MM.1S (cell line): ENCODE measurements at regions not wholly inside any gene's neighbourhood (a gene's known extent, or its start where the extent isn't known, plus 50 kb on each side); places are given as distances from the start of the nearest gene placed in this dataset.

ENCODE experiments used
- CTCF ChIP-seq: fragments of 300-600 bp; sonication (generic); IDR thresholded peaks from 2 replicates; pipeline ENCODE4 v1.5.1; 2016; ENCODE audit warnings: antibody characterized with exemption, low read length, mixed read lengths
- EZH2 ChIP-seq: fragments of 300-600 bp; sonication (generic); optimal IDR thresholded peaks from 2 replicates; pipeline ENCODE3; 2017; ENCODE audit warnings: low read depth, mild to moderate bottlenecking, antibody characterized with exemption, low read length, mixed read lengths

- TF ChIP-seq CTCF (no peak), EZH2 (no peak)
Observed at GRCh38 chr2:215644233-215644897, 208.5 kb upstream of the FN1 start.
